ENCODE measurements at regions not wholly inside any gene's neighbourhood (a gene's known extent, or its start where the extent isn't known, plus 50 kb on each side); places are given as distances from the start of the nearest gene placed in this dataset.

DNA sequence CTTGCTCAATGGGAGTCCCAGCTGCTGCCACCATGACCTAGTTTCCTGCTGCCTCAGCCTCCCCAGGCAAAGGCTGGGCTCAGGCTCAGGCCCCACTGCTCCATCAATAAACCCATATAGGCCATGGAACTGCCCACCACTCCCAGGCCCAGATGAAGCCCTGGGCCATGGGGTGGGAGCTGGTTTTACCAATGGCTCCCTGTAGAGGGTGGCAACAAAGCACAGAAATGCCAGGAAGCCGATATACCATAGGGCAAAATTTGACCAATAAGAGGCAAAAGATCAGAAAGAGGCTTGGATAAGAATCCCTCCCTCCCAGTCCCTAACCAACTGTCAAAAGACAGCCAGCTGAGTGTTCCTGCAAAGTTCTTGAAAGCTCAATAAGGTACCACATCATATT is 101.8 kb upstream of the DOCK1 start:
- TF ChIP-seq, protein P1, sequence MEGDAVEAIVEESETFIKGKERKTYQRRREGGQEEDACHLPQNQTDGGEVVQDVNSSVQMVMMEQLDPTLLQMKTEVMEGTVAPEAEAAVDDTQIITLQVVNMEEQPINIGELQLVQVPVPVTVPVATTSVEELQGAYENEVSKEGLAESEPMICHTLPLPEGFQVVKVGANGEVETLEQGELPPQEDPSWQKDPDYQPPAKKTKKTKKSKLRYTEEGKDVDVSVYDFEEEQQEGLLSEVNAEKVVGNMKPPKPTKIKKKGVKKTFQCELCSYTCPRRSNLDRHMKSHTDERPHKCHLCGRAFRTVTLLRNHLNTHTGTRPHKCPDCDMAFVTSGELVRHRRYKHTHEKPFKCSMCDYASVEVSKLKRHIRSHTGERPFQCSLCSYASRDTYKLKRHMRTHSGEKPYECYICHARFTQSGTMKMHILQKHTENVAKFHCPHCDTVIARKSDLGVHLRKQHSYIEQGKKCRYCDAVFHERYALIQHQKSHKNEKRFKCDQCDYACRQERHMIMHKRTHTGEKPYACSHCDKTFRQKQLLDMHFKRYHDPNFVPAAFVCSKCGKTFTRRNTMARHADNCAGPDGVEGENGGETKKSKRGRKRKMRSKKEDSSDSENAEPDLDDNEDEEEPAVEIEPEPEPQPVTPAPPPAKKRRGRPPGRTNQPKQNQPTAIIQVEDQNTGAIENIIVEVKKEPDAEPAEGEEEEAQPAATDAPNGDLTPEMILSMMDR (IDR thresholded peaks at IDR 0.05) = no peak
- TF ChIP-seq ZFX (IDR thresholded peaks at IDR 0.05; ENCODE audit: borderline replicate concordance) = no peak
